Fibroblast of the conjunctiva (primary cell): ENCODE measurements at regions not wholly inside any gene's neighbourhood (a gene's known extent, or its start where the extent isn't known, plus 50 kb on each side); places are given as distances from the start of the nearest gene placed in this dataset.
"Not testable (repeated sequence)": the region's sequence is repeated elsewhere in the genome, so short reads cannot be mapped to it uniquely, and the experiment has no call there.

Source experiments
- DNase-seq: peaks from one replicate; pipeline ENCODE4 v3.0.0-alpha.2; 2010; ENCODE audit warnings: low read depth

GRCh38 chr10:120111628-120112027 is 219.1 kb downstream of the SEC23IP start:
- DNase-seq: no peak

GRCh38 chr10:120112809-120113208 is 220.3 kb downstream of the SEC23IP start:
- no peak for DNase-seq

GRCh38 chr10:120115959-120116358 is 223.4 kb downstream of the SEC23IP start:
- no peak for DNase-seq

GRCh38 chr10:120121768-120122167 is 229.2 kb downstream of the SEC23IP start:
- DNase-seq: no peak

- no peak for DNase-seq
Measured at GRCh38 chr10:120131183-120131582, 238.7 kb downstream of the SEC23IP start.

GRCh38 chr10:120132811-120133210 is 240.3 kb downstream of the SEC23IP start:
- DNase-seq: no peak

- no peak for DNase-seq
Measured at GRCh38 chr10:120138689-120139088, 246.2 kb downstream of the SEC23IP start.

GRCh38 chr10:120145107-120145506 is 252.6 kb downstream of the SEC23IP start:
- DNase-seq: no peak

- no peak for DNase-seq
Measured at GRCh38 chr10:120156614-120157274, 264.2 kb downstream of the SEC23IP start.

- no peak for DNase-seq
Measured at GRCh38 chr10:120161111-120161510, 268.6 kb downstream of the SEC23IP start.

- DNase-seq: no peak
Measured at GRCh38 chr10:120162471-120162870, 269.9 kb downstream of the SEC23IP start.

GRCh38 chr10:120172356-120172755 is 279.8 kb downstream of the SEC23IP start:
- DNase-seq: no peak

- no peak for DNase-seq
Measured at GRCh38 chr10:120174491-120174890, 282.0 kb downstream of the SEC23IP start.

- DNase-seq: no peak
Measured at GRCh38 chr10:120177330-120177729, 279.7 kb upstream of the PLPP4 start.

GRCh38 chr10:120180160-120180559 is 276.9 kb upstream of the PLPP4 start:
- DNase-seq: no peak

- no peak for DNase-seq
Measured at GRCh38 chr10:120181154-120181553, 275.9 kb upstream of the PLPP4 start.

GRCh38 chr10:120182431-120182830 is 274.6 kb upstream of the PLPP4 start:
- no peak for DNase-seq

- DNase-seq: no peak
Measured at GRCh38 chr10:120183546-120183945, 273.5 kb upstream of the PLPP4 start.

GRCh38 chr10:120184547-120185337 is 272.3 kb upstream of the PLPP4 start:
- DNase-seq: no peak

GRCh38 chr10:120186506-120186905 is 270.5 kb upstream of the PLPP4 start:
- no peak for DNase-seq

GRCh38 chr10:120187168-120187567 is 269.9 kb upstream of the PLPP4 start:
- DNase-seq: not testable (repeated sequence)

- DNase-seq: no peak
Measured at GRCh38 chr10:120188950-120189349, 268.1 kb upstream of the PLPP4 start.

GRCh38 chr10:120195984-120196712 is 260.9 kb upstream of the PLPP4 start:
- DNase-seq: no peak
